AG09309 (cell line): ENCODE measurements at regions not wholly inside any gene's neighbourhood (a gene's known extent, or its start where the extent isn't known, plus 50 kb on each side); places are given as distances from the start of the nearest gene placed in this dataset.

Source experiments
- DNase-seq: peaks from one replicate; pipeline ENCODE4 v3.0.0-alpha.2; 2010; ENCODE audit warnings: low read depth
- H3K4me3 ChIP-seq: 2 replicates; pipeline ENCODE4 v1.5.1; 2011; ENCODE audit warnings: mild to moderate bottlenecking, low read depth, low read length, moderate library complexity; ENCODE audit not compliant: control insufficient read depth
- TF ChIP-seq, protein P1 (sequence below): IDR thresholded peaks from 2 replicates; pipeline ENCODE4 v1.5.1; 2011; ENCODE audit warnings: mild to moderate bottlenecking, low read depth, low read length, inconsistent platforms; ENCODE audit not compliant: insufficient read depth, control insufficient read depth; ENCODE audit errors: missing control alignments

DNA sequence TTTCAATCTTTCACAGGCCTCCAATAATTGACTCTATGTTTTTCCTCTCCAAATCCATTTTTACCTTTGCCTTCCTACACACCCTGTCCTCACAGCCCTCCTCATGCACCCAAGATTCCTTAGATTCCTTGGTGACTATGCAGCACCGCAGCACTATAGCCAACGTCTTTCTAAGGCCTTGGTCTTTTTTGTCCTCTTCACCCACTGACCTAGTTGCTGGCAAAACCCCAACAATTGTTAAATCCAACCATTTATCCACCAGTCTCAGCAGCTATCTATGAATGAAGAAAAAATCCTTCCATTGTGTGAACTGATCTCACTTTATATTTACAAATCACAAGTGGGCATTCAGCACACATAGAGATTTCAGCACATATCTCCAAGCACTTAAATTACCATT is 203.9 kb downstream of the VGLL3 start:
- DNase-seq = no peak
- no peak overlapping the region for H3K4me3 ChIP-seq
- TF ChIP-seq, protein P1, sequence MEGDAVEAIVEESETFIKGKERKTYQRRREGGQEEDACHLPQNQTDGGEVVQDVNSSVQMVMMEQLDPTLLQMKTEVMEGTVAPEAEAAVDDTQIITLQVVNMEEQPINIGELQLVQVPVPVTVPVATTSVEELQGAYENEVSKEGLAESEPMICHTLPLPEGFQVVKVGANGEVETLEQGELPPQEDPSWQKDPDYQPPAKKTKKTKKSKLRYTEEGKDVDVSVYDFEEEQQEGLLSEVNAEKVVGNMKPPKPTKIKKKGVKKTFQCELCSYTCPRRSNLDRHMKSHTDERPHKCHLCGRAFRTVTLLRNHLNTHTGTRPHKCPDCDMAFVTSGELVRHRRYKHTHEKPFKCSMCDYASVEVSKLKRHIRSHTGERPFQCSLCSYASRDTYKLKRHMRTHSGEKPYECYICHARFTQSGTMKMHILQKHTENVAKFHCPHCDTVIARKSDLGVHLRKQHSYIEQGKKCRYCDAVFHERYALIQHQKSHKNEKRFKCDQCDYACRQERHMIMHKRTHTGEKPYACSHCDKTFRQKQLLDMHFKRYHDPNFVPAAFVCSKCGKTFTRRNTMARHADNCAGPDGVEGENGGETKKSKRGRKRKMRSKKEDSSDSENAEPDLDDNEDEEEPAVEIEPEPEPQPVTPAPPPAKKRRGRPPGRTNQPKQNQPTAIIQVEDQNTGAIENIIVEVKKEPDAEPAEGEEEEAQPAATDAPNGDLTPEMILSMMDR = no peak

DNA sequence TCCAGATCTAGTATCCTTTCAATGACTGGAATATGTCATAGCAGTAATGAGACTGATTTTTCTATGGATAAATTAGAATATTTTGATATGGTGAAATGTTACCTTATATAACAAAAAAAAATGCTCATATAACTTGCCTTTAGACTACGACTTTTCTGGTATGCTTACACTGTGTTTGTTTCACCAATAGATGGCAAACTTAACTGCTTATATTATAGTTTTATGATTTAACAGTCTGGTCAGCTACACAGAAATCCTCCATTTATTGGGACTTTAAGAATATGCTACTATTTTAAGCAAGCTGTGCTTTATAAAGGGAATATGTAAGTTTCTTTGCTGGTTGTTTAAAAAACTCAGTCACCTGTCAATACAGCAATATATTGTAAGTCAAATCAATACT is 205.6 kb downstream of the VGLL3 start:
- TF ChIP-seq, protein P1 = peak; percentile 46
- peak; percentile 39 for DNase-seq
- H3K4me3 ChIP-seq = no peak overlapping the region

DNA sequence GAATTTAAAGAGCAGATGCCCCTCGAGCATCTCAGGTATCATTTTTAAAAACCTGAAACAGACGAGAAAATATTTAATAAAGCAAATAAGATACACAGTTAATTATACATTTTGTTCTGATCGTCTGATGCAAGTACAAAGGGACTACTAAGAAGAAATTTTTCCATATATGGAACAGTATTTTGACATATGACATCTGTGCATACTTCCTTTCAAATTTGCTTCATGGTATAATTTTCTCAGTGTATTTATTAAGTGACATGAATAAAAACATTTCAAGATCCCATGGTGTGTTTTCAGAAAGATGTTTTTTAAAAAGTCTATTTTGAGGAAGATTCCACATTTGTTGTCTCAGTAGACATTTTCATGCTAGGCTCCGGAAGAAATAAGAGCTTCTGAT is 208.1 kb downstream of the VGLL3 start:
- no peak for DNase-seq
- TF ChIP-seq, protein P1 = no peak

DNA sequence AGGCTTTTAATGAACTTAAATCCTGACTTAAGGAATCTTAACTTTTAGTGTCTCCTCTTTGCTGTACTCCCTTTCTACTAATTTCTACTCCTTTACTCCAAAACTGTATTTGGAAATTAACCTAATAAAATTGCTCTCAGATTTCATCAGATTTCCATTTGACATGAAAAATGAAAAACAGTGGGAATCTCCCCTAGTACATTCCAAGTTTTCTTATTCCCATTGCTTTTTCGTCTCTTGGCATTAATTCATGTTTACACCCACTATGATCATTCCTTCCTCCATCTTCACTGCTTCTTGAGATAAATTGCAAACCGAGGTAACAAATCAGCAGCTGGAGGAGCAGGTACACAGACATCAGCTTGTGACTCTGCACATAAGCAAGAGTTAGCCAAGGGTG is 208.7 kb downstream of the VGLL3 start:
- DNase-seq = peak; percentile 33
- TF ChIP-seq, protein P1 = no peak
- no peak overlapping the region for H3K4me3 ChIP-seq

More for the DNA sequence above, 208.1 kb downstream of the VGLL3 start:
- H3K4me3 ChIP-seq = no peak overlapping the region

DNA sequence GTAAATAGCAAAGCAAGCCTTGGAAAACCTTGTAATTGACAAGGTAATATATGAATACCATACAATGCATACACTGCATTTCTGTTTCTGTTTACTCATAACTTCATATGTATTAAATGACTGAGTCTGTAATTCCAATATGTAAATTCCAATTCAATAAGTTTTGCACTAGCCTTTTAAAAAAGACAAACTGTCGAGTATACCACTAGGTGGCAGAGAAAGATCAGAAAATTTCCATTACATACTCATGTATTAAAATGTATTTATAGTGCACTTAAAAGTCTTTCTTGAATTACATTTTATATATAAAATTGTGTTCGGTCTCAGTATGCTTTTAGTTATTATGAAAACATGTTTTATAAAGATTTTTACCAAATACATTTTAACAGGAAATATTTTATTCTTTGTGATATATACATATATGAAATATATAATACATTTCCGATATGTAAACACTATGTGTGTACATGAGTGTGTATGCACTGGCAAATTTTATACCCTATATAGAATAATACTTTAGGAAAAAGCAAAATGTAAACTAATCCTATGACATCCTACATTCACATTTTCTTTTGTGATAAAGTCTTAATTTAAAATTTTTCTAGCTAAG is 216.8 kb downstream of the VGLL3 start:
- DNase-seq = no peak
- no peak overlapping the region for H3K4me3 ChIP-seq
- TF ChIP-seq, protein P1 = peak; percentile 40

DNA sequence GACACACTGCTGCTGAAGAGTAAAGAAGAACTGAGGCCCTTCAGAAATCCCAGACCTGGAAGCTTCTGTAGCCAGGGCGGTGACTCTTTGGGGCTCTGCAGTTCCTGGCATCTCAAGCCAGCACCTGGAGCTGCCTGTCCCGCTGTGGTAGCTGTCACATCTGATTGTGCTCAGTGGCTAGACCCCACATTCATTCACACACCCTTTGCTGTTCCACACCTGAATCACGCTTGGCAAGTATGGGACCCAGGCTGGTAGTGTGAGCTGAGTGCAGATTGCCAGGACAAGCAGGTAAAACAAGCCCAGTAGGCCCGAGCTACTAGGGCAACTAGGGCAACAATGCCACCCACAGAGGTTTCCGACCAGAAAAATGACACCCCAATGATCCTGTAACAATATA is 218.2 kb downstream of the VGLL3 start:
- no peak for DNase-seq
- TF ChIP-seq, protein P1 = no peak
- H3K4me3 ChIP-seq = no peak overlapping the region
